ENCODE measurements at regions not wholly inside any gene's neighbourhood (a gene's known extent, or its start where the extent isn't known, plus 50 kb on each side); places are given as distances from the start of the nearest gene placed in this dataset.

GRCh38 chr16:60181536-60181935 is 1447.4 kb upstream of the GOT2 start:
- TF ChIP-seq CTCF (conservative IDR thresholded peaks at IDR 0.05; ENCODE audit: low read depth in 2 of 2) (no peak), CREB1 (CRISPR knock-in tag; IDR thresholded peaks at IDR 0.05; ENCODE audit: low read depth) (no peak), POLR2AphosphoS5 (IDR thresholded peaks at IDR 0.05; ENCODE audit: low read depth) (no peak), EZH2 (IDR thresholded peaks at IDR 0.05; ENCODE audit: low read depth, unreplicated experiment) (no peak), EZH2phosphoT487 (IDR thresholded peaks at IDR 0.05; ENCODE audit: unreplicated experiment) (no peak), REST (IDR thresholded peaks at IDR 0.05; ENCODE audit: unreplicated experiment) (no peak), ZNF331 (CRISPR knock-in tag; IDR thresholded peaks at IDR 0.05; ENCODE audit: low read depth) (no peak)
